ENCODE measurements at regions not wholly inside any gene's neighbourhood (a gene's known extent, or its start where the extent isn't known, plus 50 kb on each side); places are given as distances from the start of the nearest gene placed in this dataset.
"Not testable (repeated sequence)": the region's sequence is repeated elsewhere in the genome, so short reads cannot be mapped to it uniquely, and the experiment has no call there.

- no peak for DNase-seq
Observed at GRCh38 chr13:48827709-48828108, 148.0 kb upstream of the FNDC3A start.

GRCh38 chr13:48828962-48829411, 146.7 kb upstream of the FNDC3A start:
- Histone ChIP-seq H3K4me1 (no peaks in the 10 kb centered on the region), H3K36me3 (no peaks in the 10 kb centered on the region), H3K9me3 (no peaks in the 10 kb centered on the region), H3K27ac (no peak overlapping the region), H3K4me3 (no peak overlapping the region), H3K27me3 (no peaks in the 10 kb centered on the region)
- intact Hi-C loops (cut with DNase I; ENCODE audit: low total_unique reads) (no loop called here), in situ Hi-C loops (cut with MboI; ENCODE audit: low sequenced_read_pairs in 4 of 4) (no loop called here)
- DNase-seq (no peak), ATAC-seq (no peak)
- no peak for TF ChIP-seq CTCF (IDR thresholded peaks at IDR 0.05 in 4 of 5, conservative IDR thresholded peaks at IDR 0.05 in 1 of 5)
- no peak for TF ChIP-seq POLR2A (IDR thresholded peaks at IDR 0.05)

More at GRCh38 chr13:48827709-48828108, 148.0 kb upstream of the FNDC3A start:
- no peaks in the 10 kb centered on the region for H3K4me1 ChIP-seq
- no peak for ATAC-seq
- in situ Hi-C loops (cut with MboI; ENCODE audit: low sequenced_read_pairs in 4 of 4) = no loop called here
- no peak overlapping the region for H3K27ac ChIP-seq
- H3K4me3 ChIP-seq = no peak overlapping the region
- H3K36me3 ChIP-seq = no peaks in the 10 kb centered on the region
- no peaks in the 10 kb centered on the region for H3K27me3 ChIP-seq
- intact Hi-C loops (cut with DNase I; ENCODE audit: low total_unique reads) = no loop called here
- no peaks in the 10 kb centered on the region for H3K9me3 ChIP-seq
- TF ChIP-seq POLR2A (IDR thresholded peaks at IDR 0.05) (no peak), CTCF (IDR thresholded peaks at IDR 0.05 in 4 of 5, conservative IDR thresholded peaks at IDR 0.05 in 1 of 5) (no peak)

GRCh38 chr13:48829536-48829935, 146.2 kb upstream of the FNDC3A start:
- intact Hi-C loops (cut with DNase I; ENCODE audit: low total_unique reads) = no loop called here
- no peaks in the 10 kb centered on the region for H3K9me3 ChIP-seq
- no peaks in the 10 kb centered on the region for H3K27me3 ChIP-seq
- no peaks in the 10 kb centered on the region for H3K4me1 ChIP-seq
- TF ChIP-seq POLR2A (IDR thresholded peaks at IDR 0.05) (no peak), CTCF (IDR thresholded peaks at IDR 0.05 in 4 of 5, conservative IDR thresholded peaks at IDR 0.05 in 1 of 5) (no peak)
- no peak overlapping the region for H3K4me3 ChIP-seq
- in situ Hi-C loops (cut with MboI; ENCODE audit: low sequenced_read_pairs in 4 of 4) = no loop called here
- no peak for DNase-seq
- no peak for ATAC-seq
- H3K36me3 ChIP-seq = no peaks in the 10 kb centered on the region
- H3K27ac ChIP-seq = no peak overlapping the region

GRCh38 chr13:48831248-48831647, 144.5 kb upstream of the FNDC3A start:
- in situ Hi-C loops (cut with MboI; ENCODE audit: low sequenced_read_pairs in 4 of 4) = no loop called here
- DNase-seq (no peak), ATAC-seq (no peak)
- no peaks in the 10 kb centered on the region for H3K36me3 ChIP-seq
- intact Hi-C loops (cut with DNase I; ENCODE audit: low total_unique reads) = no loop called here
- H3K27me3 ChIP-seq = no peaks in the 10 kb centered on the region
- no peaks in the 10 kb centered on the region for H3K4me1 ChIP-seq
- no peak overlapping the region for H3K27ac ChIP-seq
- TF ChIP-seq POLR2A (IDR thresholded peaks at IDR 0.05) = no peak
- no peak overlapping the region for H3K4me3 ChIP-seq
- H3K9me3 ChIP-seq = no peaks in the 10 kb centered on the region

GRCh38 chr13:48833412-48833811, 142.3 kb upstream of the FNDC3A start:
- no peaks in the 10 kb centered on the region for H3K27me3 ChIP-seq
- no peaks in the 10 kb centered on the region for H3K9me3 ChIP-seq
- H3K4me3 ChIP-seq = no peak overlapping the region
- no peak for DNase-seq
- no peak for ATAC-seq
- intact Hi-C loops (cut with DNase I; ENCODE audit: low total_unique reads) = no loop called here
- no peaks in the 10 kb centered on the region for H3K36me3 ChIP-seq
- in situ Hi-C loops (cut with MboI; ENCODE audit: low sequenced_read_pairs in 4 of 4) = no loop called here
- no peaks in the 10 kb centered on the region for H3K4me1 ChIP-seq
- TF ChIP-seq POLR2A (IDR thresholded peaks at IDR 0.05) = no peak
- no peak overlapping the region for H3K27ac ChIP-seq

GRCh38 chr13:48835326-48835725, 140.4 kb upstream of the FNDC3A start:
- H3K9me3 ChIP-seq; ATAC-seq; DNase-seq; H3K4me3 ChIP-seq; H3K27ac ChIP-seq; H3K36me3 ChIP-seq; H3K4me1 ChIP-seq; intact Hi-C loops (cut with DNase I; ENCODE audit: low total_unique reads); in situ Hi-C loops (cut with MboI; ENCODE audit: low sequenced_read_pairs in 4 of 4); H3K27me3 ChIP-seq: not testable (repeated sequence)
